ENCODE measurements at regions not wholly inside any gene's neighbourhood (a gene's known extent, or its start where the extent isn't known, plus 50 kb on each side); places are given as distances from the start of the nearest gene placed in this dataset.
A peak's percentile ranks its signal among the peaks of the same experiment; 100 is the strongest.

DNA sequence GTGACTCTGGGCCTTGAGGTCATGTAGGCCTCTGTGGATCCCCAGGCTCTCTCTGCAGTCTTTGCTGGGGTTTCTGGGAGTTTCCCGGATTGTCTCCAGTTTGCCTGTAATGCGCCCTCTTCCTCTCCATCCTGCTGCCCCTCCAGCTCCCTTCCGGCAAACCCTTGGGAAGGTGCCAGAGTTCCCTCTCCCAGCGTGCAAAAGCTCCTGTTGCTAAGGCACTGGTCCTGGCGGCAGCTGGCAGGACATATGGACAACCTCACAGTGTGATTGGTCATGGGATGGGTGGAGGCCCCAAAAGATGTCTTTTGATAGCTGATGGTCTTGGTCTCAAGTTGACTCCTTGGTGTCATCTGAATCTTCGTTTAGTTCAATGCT, 320.1 kb downstream of the CYP26B1 start:
- Histone ChIP-seq H3K4me1 (ENCODE audit: low read depth) (no peaks in the 10 kb centered on the region), H3K27me3 (no peaks in the 10 kb centered on the region), H3K4me3 (no peak overlapping the region), H3K36me3 (no peaks in the 10 kb centered on the region), H3K9me3 (ENCODE audit: low read depth) (no peaks in the 10 kb centered on the region), H3K27ac (no peak overlapping the region)
- no peak for DNase-seq (ENCODE audit: low read depth in 1 of 2, low spot score in 1 of 2)
- TF ChIP-seq, protein P1, sequence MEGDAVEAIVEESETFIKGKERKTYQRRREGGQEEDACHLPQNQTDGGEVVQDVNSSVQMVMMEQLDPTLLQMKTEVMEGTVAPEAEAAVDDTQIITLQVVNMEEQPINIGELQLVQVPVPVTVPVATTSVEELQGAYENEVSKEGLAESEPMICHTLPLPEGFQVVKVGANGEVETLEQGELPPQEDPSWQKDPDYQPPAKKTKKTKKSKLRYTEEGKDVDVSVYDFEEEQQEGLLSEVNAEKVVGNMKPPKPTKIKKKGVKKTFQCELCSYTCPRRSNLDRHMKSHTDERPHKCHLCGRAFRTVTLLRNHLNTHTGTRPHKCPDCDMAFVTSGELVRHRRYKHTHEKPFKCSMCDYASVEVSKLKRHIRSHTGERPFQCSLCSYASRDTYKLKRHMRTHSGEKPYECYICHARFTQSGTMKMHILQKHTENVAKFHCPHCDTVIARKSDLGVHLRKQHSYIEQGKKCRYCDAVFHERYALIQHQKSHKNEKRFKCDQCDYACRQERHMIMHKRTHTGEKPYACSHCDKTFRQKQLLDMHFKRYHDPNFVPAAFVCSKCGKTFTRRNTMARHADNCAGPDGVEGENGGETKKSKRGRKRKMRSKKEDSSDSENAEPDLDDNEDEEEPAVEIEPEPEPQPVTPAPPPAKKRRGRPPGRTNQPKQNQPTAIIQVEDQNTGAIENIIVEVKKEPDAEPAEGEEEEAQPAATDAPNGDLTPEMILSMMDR (IDR thresholded peaks at IDR 0.05; ENCODE audit: low read depth, low read length), result no peak

DNA sequence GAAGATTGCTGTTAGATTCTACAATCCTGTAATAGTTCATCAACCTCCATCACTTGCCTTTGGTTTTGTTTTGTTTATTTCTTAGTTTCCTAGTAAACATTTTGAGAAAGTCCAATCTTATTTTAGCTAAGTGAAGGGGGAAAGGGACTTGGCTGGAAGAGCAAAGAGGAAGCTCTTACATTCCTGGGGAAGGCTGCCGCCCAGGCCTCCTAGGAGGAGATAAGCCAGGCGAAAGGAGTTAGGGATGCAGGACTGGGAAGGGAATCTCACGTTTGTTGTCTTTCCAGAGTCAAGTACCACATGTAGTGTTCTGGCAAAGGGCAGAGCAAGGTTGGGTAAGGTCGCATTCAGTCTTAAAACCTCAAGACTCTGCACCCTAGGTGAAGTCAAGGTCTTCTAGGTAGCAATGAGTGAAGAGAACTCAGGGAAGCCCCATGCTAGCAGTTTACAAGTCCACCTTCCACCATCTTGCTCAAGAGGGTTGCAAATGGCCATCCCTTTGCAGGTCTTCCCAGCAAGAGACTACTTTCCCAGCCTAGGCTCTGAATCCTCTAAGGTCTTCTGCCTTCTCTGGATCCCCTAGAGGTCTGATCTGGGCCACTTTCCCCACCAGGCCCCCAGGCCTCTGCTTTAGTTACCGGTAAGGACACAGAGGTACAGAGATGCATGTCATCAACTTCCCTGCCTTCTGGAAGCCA, 320.7 kb downstream of the CYP26B1 start:
- no peaks in the 10 kb centered on the region for H3K4me1 ChIP-seq (ENCODE audit: low read depth)
- TF ChIP-seq, protein P1 (IDR thresholded peaks at IDR 0.05; ENCODE audit: low read depth, low read length), result no peak
- DNase-seq (ENCODE audit: low read depth in 1 of 2, low spot score in 1 of 2), result peak in 1 of 2 donors; percentile 33
- H3K9me3 ChIP-seq (ENCODE audit: low read depth), result no peaks in the 10 kb centered on the region
- no peaks in the 10 kb centered on the region for H3K27me3 ChIP-seq
- H3K36me3 ChIP-seq, result no peaks in the 10 kb centered on the region
- H3K4me3 ChIP-seq, result no peak overlapping the region
- no peak overlapping the region for H3K27ac ChIP-seq

DNA sequence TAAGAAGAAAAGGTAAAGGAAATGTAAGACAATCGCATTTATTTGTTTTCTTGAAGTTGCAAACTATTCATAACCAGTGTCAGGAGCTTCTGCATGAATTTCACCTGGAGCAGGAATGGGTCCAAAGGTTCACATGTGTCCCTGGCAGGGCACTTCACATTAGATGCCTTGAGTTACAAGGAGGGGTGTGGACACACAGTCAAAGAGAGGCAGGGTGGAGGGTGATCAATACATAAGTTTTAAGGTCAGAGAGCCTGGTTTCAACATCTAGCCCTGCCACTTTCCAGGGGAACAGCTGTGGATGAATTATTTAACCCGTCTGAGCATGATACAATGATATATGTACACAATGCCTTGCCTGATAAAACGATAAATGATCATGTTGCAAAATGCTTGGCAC, 321.4 kb downstream of the CYP26B1 start:
- TF ChIP-seq, protein P1 (IDR thresholded peaks at IDR 0.05; ENCODE audit: low read depth, low read length), result no peak
- Histone ChIP-seq H3K9me3 (ENCODE audit: low read depth) (no peaks in the 10 kb centered on the region), H3K4me1 (ENCODE audit: low read depth) (no peaks in the 10 kb centered on the region), H3K36me3 (no peaks in the 10 kb centered on the region), H3K27ac (no peak overlapping the region), H3K27me3 (no peaks in the 10 kb centered on the region), H3K4me3 (no peak overlapping the region)
- DNase-seq (ENCODE audit: low read depth in 1 of 2, low spot score in 1 of 2), result no peak

DNA sequence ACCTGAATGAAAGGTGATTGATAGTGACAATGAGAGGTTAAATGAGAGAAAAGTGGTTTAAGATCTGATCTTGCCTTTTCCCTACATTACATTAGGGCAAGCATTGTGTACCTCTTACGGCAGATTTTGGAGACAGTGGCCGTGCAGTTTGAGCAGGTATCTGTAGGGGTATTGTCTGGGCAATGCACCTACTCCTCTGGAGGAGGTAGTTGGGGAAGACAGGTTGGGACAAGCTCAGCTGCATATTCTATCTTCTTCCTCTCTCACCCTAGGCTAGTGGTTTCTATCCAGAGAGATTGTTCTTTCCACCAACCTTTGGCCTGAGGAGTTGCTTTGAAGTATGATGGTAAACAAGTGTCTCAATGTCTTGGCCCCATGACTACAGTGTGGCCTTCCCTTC, 323.2 kb downstream of the CYP26B1 start:
- no peak for DNase-seq (ENCODE audit: low read depth in 1 of 2, low spot score in 1 of 2)
- no peaks in the 10 kb centered on the region for H3K9me3 ChIP-seq (ENCODE audit: low read depth)
- no peak overlapping the region for H3K27ac ChIP-seq
- H3K27me3 ChIP-seq, result no peaks in the 10 kb centered on the region
- H3K36me3 ChIP-seq, result no peaks in the 10 kb centered on the region
- TF ChIP-seq, protein P1 (IDR thresholded peaks at IDR 0.05; ENCODE audit: low read depth, low read length), result no peak
- H3K4me1 ChIP-seq (ENCODE audit: low read depth), result no peaks in the 10 kb centered on the region
- H3K4me3 ChIP-seq, result no peak overlapping the region

DNA sequence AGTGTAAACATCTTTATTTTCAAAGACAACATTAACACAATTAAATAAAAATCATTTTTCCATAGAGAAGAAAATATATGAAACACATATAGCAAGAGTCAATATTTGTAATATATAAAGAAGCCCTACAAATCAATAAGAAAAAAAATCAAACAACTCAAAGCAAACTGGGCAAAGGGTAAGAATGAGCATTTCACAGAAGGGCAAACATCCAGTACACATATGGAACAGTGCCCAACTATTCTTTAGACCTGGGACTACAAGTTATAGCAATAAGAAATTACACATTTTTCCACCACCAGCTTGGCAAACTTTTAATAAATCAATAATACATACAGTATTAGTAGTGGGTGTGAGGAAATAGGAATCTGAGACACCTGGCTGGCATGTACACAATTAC, 324.1 kb downstream of the CYP26B1 start:
- Histone ChIP-seq H3K27ac (no peak overlapping the region), H3K27me3 (no peaks in the 10 kb centered on the region), H3K9me3 (ENCODE audit: low read depth) (no peaks in the 10 kb centered on the region), H3K4me1 (ENCODE audit: low read depth) (no peaks in the 10 kb centered on the region), H3K36me3 (no peaks in the 10 kb centered on the region), H3K4me3 (no peak overlapping the region)
- no peak for DNase-seq (ENCODE audit: low read depth in 1 of 2, low spot score in 1 of 2)
- TF ChIP-seq, protein P1 (IDR thresholded peaks at IDR 0.05; ENCODE audit: low read depth, low read length), result no peak
